Effector CD4-positive, alpha-beta T cell (primary cell): ENCODE measurements at regions not wholly inside any gene's neighbourhood (a gene's known extent, or its start where the extent isn't known, plus 50 kb on each side); places are given as distances from the start of the nearest gene placed in this dataset.

ENCODE experiments used
- DNase-seq: peaks from one replicate; pipeline ENCODE4 v3.0.0-alpha.2; 2020

DNA sequence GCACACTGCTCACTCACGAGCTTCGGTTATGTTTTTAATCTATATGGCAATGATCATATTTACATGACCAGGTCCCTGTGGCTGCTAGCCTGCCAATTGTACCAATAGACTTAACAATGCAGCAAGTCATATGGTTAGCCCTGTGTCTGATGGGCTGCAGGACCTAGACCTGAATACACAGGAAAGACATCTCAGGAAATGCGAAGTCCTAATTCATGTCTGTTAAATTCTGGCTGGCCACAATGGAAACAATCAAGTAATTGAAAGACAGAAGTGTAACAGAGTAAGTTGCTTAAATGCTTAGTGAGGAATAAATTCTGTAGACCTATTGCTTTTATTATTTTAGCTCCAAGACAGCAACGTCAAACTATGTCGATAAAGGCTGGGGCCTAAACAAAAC is 112.4 kb upstream of the FZD8 start:
- no peak for DNase-seq

DNA sequence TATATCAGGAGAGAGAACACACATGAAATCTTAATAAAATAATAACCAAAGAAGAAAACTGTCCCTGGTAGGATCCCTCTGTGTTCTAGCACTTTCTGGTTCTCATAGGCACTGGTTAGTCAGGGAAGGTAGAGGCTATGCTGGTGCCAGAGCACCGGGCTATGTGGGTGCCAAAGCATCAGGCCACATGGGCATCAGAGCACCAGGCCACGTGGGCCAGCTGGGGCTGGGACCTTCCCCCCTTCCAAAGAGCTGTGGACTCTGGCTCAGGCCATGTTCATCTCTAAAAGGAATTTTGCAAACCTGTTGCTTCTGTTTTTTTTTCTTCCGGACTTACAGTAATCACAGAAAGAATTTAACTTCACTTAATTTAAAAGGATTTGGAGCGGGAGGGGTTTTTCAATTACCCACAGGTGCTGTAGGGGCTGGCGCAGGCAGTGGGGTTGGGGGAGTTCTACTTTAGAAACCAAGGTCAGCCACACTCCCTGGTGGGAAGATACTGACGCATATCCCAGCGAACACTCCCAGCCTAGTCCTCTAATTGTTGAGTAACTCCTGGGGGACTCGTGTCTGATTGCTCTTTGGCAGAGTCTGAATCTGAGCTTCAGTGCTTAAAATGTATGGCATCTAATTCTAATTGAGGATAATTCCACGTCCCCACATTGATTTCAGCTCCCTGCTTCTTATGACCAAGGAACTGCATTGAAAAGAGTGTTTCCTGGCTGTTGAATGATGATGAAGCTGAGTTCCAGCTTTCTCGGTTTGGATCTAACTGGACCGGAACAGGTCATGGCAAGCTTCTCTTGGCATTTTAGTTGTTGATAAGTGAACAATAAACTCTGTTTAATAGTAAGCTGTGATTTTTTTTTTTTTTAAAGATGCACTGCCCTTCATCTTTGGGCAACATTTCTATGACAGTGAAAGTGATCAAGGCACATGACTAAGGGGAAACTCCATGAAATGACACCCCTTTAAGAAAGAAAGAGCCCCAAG is 110.7 kb upstream of the FZD8 start:
- no peak for DNase-seq

DNA sequence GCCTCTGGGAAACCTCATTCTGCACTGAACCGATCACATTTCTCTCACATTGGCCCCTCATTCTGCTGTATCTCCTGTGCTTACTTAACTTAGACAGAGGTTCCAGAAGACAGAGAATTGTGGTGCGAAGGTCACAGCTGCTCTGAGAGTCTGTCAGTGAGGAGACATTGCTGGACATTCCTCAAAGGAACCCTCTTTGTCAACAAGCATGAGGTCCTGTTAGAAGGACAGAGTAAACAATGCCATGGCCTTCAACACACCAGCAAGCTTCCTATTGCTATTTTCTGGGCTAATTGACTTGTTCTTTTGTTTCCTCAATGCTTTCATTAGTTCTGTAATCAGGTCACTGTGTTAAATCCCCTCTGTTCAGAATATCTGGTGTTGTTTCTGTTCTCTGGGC is 109.3 kb upstream of the FZD8 start:
- no peak for DNase-seq

DNA sequence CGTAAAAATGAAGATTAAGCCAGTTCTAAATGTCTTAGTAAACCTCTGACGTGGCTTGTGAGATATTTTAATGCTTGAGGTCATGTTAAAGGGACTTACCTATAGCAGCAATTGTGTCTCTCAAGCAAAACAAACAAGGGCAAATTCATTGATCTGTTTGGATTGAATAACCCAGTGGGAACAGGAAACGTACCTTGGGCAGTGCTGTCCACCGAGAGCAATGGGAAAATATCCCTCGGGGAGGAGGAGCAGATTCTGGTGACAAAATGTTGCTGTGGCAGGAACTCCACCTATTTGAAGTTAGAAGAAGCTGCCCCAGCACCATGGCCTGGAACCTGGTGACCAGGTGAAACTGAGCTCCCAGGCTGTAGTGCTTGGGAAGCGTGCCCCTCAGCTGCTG is 107.1 kb upstream of the FZD8 start:
- DNase-seq: no peak

DNA sequence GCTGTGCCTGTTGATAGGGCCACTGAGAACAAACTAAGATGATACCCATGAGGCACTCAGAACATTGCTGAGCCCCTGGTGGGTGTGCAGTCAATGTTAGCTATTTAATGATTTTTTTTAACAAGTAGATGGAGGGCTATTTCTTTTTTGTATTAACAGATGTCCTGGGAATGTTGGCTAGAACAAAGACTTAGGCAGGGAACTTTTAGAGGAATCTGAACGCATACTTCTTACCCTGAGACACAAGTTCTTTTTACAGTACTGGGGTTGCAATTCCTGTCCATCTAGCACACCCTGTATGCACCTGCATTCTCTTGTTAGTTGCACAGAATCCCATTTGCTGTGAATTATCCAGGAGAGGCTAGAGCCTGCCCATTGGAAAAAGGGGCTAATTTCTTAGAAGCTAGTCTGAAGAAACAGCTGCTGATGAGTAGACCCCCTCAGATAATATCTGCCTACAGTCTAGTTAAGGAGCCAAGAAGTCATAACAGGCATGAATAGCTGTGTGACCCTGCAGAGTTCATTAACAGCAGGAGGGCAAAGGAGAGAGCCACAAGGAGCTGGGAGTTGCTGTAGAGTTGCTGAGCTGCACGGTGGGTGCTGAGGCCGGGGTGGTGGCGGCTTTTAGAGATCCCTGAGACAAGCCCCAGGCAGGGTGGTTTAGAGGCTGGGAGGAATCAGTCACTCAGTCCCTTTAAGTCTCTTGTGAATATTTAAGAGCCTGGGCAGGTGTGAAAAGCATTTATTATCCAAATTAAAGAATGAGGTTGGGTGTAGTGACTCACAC is 103.7 kb upstream of the FZD8 start:
- DNase-seq: no peak

DNA sequence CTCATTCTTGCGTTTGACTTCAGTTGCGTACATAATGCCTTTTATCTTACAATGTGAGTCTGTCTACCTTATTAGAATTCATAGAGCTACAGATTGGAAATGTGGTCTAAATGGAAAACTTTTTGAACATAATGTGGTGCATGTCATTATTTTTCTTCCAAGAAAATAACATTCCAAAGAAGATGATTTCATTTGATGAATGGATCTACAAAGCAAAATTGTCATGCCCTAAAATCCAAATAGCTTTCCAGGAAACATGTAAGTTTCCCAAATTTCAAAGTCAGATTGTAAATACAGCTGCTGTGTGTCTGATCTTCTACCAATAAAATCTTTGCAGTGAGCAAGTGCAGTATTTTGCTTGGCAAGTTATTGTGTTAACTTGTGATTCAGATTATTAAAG is 101.8 kb upstream of the FZD8 start:
- DNase-seq: no peak

DNA sequence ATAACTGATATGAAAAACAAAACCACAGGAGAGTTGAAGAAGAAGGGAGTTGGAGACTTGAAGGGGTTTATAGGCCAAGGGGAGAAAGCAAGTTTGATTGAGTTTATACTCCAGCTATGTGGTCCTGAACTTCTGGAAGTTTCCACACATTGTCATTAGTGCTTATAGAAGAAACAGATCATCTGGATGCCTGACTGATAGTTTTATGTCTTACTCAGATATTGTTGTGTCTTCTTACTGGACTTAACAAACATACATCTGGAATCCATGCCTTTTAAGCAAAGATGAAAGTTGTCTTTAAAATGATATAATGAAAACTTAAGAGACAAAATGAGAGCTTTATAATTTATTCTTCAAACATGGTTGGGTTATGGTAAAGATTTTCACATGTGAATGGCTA is 101.3 kb upstream of the FZD8 start:
- DNase-seq: no peak

DNA sequence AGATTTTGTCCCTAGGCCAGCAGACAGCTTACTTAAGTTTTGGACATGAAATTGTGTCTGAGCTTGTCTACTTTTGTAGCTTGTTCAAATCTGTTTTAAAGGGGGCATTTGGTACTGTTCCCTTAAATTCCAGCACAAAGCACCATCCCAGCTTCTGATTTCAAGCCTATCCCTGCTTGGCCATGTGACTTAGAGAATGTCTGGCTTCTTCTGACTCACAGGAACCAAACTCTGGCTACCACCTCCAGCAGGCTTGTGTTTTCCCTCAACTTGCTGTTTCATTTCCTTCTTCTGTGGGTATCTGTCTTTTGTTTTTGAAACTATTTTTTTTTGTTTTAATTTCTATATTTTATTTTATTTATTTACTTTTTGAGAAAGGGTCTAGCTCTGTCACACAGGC is 97.9 kb upstream of the FZD8 start:
- DNase-seq: no peak

DNA sequence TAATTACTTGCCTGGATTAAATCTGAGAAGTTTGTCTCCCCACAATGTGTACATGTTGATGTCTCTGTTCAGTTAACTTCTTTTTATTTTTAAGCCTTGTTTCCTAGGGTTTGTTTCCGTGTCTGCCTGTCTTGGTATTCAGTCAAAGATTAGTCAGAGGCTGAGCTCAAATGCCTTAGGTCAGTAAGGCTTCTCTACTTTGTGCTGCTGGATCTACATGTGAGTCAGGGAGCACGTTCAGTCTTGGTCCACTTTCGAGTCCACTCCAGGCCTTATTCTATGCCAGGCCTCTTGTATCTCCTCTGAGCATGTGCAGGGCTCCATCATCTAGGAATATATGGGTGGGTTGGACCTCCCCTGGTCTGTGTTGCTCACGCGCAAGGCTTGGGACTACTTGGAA is 93.3 kb upstream of the FZD8 start:
- no peak for DNase-seq

DNA sequence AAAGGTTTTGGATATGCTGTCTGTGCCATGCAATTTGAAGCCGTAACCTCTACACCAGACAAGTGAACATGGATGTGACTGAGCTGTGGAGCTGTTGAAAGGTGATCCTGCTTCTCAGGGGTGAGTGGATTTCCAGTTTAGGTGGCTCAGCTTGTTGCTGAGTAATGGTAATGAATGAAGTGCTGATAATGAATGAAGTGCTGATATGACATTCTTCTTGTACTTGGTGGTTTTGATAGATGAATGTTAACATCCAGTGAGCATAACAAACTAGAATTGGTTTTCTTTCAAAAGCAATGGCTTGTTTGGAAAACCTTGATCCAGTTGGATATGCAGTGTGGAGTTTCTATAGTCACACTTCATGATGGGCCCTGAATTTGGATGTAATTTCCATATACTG is 89.7 kb upstream of the FZD8 start:
- DNase-seq: no peak

DNA sequence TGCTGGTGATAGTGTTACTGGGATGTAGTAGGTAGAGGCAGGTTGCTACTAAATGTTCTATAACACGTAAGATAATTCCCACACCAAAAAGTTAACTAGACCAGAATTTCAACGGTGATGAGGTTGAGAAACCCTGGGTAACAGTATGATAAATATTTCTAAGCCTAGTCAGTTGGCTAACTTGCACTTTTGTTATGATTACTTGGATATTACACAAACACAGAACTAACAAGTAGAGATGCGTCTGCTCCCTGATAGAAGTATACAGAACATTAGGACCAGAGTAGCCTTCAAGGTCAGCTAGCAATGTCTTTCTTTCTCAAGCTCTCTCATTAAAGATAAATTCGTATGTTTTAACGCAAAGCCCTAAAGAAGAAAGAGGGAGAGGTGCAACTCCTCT is 86.2 kb upstream of the FZD8 start:
- no peak for DNase-seq

DNA sequence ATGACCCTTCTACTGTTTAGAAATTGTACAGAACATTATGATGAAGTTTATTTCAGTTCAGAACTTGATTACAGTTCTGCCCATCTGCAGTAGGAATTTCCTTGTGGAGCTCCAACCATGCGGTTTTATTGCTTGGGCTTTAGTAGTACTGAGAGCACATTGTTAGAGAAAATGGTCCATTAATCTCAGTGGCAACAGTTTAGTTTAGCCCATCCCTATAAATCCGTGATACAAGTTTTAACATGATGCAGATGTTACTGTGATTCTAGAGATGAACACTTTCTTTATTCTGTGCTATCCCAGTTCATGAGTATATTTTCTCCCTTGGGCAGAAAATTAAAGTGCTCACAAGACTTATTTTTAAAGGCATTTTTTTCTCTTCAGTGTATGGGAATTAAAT is 84.8 kb upstream of the FZD8 start:
- DNase-seq: no peak

DNA sequence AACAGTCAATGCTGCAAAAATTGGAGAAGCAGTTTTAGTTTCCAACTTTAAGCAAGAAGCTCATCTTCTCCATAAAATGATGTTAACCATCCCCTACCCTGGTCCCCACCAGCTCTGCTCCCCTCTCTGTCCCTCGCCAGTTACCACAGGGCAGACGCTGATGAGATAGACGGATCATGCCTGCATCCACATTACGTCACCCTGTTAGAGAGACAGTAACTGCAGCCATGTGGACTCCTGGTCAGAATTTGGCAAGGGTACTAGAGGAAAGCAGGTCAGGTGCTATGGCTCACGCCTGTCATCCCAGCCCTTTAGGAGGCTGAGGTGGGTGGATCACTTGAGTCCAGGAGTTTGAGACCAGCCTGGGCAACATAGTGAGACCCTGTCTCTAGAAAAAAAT is 81.9 kb upstream of the FZD8 start:
- no peak for DNase-seq

DNA sequence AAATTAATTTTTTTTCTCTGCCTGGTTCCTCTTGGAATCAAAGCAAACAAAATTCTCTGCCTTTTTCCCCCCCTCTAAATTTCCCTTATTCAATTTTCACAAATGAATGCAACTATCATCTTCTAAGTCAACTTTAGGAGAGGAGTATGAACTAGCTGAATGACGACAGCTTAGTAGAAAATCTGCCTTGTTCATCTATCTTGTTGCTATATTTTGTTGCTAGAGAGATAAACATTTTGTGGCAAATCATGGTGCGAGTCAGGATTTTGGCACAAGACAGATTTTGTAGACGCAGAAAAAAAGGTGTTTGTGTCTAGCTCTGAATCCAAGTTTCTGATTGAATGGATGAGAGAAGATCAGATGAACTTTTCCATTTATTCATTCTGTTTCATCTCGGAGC is 81.0 kb upstream of the FZD8 start:
- DNase-seq: no peak

DNA sequence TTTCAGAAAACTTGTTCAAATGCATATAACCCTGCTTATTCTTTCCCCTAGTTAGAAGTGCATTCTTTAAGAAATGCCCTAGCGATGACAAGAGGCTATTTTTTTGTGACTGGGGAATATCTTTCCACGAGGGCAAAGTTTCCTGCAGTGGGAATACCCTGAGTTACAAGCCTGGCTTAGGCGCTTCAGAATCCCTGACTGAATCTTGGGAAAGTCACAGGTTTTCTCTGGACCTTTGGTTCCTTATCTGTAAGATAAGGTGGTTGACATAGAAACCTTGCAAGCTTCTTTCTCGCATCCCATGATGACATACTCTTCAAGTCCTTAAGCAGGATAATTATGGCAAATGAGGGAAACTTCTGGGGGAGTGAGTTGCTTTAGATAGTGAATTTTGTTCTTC is 80.5 kb upstream of the FZD8 start:
- no peak for DNase-seq

DNA sequence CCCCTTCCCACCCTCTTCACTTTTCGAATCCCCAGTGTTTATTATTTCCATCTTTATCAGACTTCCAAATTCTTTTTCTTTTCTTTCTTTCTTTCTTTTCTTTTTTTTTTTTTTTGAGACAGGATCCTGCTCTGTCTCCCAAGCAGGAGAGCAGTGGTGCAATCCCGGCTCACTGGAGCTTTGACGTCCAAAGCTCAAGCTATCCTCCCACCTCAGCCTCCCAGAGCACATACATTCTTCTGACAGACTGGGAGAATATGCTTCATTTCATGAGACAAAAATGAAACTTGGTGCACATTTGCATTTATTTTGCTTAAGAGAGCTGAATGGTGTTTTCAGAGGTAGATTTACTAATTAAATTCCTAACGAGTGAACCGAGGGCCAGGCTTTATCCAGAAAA is 80.1 kb upstream of the FZD8 start:
- DNase-seq: no peak

DNA sequence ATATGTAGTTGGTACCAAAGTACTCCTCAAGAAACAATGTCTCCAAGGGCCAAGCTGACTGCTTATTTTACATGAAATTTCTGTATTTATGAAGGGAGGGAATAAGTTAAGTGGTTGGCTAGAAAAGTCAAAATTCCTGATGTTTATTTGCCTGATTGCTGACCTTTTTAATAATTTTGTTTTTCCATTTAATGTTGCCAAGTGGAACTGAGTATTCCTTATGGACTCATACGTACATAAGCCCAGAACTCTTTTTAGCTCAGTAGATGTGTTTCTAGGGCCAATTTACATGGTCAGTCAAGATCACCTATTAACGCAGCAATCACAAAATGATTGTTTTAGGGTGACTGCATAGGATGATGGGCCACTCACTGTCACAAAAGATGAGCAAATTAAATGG is 78.3 kb upstream of the FZD8 start:
- no peak for DNase-seq

DNA sequence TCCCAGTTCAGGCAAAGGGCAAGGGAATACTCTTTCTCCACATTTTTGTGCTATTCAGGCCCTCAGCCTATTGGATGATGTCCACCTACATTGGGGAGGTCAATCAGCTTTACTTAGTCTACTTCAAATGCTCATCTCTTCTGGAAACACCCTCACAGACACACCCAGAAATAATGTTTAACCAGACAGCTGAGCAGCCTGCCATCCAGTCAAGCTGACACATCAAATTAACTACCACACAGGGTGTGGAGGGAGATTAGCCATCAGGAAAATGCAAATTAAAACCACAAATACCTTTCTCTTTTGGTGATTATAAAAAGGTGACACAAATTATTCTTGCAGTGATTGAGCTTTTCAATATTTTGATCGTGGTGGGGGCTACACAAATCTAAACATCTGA is 74.7 kb upstream of the FZD8 start:
- DNase-seq: no peak

DNA sequence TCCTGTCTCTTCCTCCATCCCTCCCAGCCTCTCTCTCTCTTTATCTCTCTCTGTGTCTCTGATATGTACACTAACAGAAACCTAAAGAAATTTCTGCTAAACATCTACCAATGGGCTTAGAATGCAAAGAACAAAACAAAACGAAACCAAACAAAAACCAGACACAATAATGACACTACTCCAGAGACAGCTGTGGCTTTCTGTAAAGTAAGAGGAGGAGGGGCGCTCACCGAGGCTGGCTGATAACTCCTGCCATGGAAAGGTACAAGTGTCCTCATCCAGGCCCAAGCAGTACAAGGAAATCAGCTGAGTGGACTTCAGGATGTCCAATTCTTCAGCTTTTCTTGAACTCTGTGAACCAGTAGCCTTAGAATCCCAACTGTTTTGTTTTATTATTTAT is 70.4 kb upstream of the FZD8 start:
- DNase-seq: no peak

DNA sequence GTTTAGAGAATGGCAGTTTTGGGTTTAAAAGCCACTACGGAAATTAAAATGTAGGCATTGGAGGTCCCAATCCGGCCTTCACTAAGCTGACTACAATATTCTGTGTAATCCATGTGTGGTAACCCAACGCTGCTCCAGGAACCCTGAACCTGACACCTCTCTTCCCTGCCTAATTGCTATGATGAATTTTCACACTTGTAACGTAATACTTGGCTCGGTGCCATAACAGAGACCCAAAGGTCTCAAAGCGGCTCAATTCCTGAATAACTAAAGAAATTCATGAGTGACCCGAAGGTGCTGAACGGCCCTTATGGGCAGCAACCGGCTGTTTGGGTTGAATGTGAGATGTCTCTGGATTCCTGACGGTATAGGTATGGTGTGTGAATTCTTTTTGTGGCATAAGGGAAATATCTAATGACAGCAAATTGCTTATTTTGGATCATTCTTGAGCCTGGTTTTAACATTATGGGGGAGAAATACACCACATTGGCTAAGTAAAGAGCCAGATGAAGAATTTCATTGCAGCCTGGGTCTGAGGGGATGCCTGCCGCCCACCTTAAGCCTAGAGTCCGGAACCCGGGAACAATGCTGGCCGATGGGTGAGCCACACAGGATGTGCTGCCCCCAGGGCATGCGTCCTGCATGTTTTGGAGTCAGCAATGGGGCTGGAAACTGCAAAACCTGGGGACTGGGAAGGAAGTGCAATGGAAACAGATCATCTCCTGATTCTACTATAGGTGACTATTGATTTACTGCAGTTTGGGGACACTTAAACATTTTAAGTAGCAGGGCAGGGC is 69.7 kb upstream of the FZD8 start:
- no peak for DNase-seq

DNA sequence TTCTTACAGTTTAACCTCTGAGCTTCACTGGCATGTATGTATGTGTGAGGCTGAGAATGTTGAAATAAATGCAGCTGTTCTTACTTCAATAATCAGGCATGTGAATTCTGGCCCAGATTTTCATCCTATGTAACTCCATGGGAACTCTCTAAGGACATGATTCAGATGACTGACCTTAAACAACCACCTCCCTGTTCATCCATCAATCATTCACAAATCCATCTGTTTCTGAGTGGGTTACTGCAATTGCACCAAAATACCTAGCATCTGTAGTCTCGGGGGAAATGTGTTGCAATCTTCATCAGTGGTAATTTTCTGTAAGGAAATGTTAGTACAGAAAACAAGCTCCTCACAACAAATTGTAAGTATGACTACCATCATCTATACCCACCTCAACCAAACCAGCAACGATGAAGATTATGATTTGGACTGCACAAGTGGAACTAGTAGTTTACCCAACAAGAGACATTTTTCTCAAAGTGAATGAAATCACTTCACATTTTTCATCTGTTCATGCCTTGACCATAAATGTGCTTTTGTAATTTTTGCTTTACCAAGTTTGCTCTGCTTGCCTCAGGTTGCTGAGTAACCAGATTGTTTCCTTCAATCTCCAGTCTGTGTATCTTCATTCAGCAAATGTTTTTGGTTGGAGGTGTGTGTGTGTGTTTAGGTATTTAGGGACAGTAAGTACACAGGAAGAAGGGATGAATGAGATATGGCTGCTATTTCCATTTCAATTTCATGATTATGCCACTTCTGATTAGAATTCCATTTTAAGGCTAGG is 65.7 kb upstream of the FZD8 start:
- DNase-seq: no peak

DNA sequence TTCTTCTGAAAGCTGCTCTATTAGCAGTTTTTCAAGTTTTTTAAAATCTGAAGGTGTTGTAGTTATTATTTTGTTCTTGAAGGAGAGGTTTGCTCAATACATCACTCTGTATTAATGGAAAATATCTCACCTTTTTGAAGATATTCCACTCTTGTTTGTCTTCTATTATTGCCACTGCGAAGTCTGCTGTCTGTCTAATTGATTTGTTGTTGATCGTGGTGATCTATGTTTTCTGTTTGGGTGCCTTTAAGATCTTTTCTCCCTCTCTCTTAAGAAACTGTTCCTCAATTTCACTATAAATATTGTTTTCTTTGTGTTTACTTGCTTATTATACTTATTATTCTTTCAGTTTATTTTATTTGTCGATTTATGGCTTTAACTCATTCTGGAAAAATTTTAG is 64.9 kb upstream of the FZD8 start:
- no peak for DNase-seq

DNA sequence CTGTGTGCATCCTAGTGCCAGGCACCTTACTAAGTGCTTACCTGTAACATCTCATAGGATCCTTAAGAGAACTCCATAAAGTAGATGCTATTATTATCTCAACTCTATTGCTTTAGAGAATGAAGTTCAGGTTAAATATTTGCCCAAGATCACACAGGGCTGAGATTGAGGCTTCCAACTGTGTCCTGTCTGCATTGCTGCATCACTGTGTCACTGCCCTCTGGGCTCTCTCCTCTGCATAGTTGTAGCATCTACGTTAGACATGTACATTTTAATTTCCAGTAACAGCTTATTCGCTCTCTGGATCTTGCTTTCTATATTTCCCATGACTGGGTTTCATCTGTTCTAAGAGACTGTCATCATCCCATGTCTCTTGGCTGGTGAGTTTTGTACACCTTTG is 63.6 kb upstream of the FZD8 start:
- no peak for DNase-seq
